ENCODE measurements at regions not wholly inside any gene's neighbourhood (a gene's known extent, or its start where the extent isn't known, plus 50 kb on each side); places are given as distances from the start of the nearest gene placed in this dataset.
"Not testable (repeated sequence)": the region's sequence is repeated elsewhere in the genome, so short reads cannot be mapped to it uniquely, and the experiment has no call there.

DNA sequence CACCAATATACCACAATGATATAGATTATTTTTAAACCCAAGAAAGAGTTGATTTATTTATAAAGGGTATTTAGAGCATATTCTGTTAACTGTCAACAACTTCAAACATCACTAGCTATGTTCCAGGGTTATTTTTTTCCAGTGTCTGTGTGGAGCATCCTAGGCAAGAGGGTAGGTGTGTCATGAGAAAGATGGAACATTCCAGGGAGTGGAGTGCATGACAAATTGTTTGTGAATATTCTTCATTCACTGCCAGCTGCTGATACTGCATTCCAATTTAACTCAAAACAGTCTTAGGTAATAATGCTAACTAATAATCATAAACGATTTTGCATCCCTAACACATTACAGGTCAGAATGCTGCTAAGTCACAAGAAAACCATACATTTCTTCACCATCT, 148.7 kb upstream of the RASGEF1B start:
- no peak for DNase-seq

DNA sequence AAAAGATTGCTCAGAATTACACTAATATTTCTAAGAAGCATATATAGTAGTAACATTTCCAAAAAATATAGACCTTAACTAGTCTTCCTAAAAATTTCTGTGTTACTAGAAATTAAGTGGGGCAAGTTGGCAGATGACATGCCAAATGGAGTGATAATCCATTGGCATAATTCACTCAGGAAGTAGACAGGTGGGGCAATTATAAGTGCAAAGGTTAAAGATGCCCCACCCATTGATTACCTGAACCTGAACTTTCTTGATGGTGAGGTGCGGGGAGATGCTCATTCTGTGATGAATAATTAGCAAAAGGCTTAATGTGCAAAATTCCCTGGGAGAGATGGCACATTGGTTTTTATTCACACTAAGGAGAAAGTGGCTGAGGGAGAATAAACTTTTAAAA, 145.8 kb upstream of the RASGEF1B start:
- no peak for DNase-seq

DNA sequence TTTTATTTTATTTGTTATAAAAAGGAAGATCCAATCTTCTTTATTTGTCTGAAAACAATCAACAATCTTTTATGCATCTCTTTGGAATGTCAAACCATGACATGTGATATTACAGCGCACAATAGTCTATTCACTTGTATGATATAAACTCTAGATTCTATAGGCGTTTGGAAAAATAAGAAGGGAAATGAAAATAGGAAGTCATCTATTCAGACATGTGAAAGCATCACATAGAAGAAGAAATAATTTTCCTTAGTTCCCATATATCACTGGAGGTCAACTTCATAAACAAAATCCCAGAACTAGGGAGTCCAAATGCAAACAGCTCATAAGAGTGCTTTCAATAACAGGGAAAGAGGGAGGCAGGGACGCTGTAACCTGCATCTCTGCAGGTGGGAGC, 139.5 kb upstream of the RASGEF1B start:
- DNase-seq, result no peak

- DNase-seq, result no peak
Observed at GRCh38 chr4:81609844-81610243, 138.1 kb upstream of the RASGEF1B start.

DNA sequence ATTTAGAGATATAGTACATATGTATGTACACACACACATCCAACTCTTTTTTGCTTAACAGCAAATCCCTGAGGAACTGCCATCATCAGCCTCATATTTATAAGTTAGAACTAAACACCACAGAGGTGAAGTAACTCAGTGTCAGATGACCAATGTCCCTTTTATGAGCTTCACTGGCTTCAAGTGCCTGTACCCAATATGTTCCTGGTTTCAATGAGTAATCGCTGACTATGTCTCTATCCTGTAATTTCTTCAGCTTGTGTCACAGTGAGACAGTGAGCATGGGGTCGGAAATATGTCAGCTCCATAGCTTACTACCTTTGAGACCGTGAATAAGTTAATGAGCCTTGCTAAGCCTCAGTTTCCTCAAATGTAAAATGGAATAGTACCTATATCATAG, 136.2 kb upstream of the RASGEF1B start:
- no peak for DNase-seq

DNA sequence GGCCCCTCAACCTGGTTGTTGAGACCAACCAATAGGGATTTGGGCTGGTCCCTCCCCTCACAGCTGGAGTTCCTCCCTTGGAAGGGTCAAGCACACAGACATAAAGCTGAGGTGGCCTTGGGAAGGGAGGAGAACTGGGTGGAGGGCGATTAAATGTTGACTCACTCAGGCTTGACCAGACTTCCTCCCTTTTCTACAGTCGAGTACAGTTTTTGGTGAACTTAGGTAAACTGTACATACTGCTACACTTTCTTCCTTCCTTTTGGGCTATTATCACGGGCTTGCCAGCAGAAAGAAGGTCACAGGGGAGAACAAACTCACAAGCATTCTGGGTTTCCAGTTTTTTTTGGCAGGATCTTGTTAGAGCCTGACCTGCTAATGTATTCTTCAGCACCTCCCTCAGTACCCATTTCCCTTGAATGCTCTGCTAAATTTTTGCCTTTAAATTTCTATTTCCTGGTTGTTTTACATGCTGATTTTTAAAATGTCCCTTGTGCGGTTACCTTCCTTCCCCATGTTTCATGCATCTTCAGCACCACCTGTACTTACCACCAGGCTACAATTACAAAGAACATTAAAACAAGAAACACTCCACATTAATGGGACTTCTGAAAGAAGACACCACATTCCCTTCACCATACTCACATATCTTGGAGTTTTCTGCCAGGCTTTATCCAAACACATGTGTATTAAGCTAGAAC, 135.2 kb upstream of the RASGEF1B start:
- no peak for DNase-seq

DNA sequence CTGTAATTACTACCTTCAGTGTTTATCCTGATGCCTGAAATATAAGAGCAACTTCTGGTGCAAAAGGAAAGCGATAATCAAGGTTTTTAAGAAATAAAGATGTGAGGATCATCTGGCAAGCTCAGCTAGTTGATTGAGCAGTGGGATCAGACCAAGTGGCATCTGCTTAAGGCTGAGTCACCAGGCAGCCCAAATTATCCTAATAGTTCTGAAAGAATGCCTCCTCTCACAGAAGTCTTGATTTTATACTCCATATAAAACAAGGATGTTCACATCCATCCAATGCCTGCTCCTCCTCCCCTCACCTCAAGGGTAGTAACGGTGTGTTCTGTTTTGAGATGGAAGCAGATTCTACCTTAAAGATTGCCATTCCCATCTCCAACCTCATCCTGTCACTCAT, 134.5 kb upstream of the RASGEF1B start:
- no peak for DNase-seq

DNA sequence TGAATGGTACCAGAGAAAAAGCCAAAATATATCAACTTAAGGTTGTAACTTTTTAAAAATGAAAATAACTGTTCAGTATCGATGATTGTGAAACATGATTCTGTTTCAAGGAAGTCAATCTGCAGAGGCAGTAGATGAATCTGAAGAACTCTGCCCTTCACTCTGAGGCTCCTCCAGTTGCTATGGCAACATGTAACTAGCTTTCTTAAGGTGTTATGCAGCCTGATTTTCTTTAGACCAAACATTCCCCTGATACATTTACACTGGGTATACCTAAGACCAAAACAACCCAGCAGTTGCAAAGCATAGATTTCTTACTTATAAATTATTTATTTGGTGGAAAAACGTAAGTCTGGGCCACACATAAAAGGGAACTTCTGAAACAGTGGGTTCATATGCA, 133.6 kb upstream of the RASGEF1B start:
- no peak for DNase-seq

DNA sequence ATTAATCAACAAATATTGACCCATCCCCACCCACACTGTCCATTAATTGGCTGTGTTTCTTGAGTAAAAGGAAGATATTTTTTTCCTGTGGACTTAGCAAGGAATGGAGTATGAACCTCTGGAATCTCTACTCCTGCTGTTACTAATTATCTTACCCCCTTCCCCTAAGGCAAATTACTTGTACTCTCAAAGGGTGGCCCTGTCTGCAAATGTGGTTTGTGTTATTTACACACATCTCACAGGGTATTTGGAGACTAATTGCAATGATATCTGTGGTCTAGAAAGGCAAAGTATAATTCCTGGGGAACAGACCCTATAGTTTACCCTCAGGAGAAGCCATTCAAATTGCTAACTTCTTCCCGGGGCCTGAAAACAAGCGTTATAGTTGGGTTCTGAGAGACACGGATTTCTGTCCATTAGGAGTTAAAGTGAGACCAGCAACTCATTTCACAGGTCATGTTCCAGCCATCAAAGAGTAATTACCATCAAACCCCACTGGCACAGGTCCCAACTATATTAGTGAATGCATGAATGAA, 133.0 kb upstream of the RASGEF1B start:
- no peak for DNase-seq

DNA sequence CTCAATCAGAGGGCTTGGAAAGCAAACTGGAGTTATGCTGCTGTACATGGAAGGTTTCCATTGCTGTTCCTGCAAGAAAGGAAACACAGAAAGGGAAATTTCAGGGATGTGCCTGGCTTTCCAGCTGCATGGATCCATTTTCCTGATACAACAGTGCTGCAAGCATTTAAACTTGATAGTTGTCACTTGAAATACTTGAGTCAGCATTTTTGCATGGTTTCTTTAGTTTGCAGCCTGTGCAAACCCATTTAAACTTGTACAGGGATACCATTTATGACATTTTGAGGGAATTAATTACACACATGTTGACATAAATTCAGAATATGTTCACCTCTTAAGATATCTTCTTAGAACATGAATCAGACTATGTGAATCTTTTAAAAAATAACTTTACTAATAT, 131.1 kb upstream of the RASGEF1B start:
- no peak for DNase-seq

DNA sequence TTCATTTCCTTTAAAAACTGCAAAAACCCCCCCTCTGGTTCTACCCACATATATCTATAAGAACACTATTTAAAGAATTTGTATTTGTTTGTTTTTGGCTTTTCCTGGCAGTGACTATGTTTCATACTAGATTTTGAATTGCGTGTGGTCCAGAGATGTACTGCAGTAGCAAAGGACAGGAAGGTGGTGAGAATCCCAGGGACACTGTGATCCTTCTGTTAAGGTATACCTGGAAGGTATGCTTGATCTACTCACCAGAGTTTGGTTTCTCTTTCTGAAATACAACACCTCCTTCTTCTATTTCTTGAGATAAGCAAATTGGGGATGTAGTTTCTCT, 129.6 kb upstream of the RASGEF1B start:
- DNase-seq, result no peak

DNA sequence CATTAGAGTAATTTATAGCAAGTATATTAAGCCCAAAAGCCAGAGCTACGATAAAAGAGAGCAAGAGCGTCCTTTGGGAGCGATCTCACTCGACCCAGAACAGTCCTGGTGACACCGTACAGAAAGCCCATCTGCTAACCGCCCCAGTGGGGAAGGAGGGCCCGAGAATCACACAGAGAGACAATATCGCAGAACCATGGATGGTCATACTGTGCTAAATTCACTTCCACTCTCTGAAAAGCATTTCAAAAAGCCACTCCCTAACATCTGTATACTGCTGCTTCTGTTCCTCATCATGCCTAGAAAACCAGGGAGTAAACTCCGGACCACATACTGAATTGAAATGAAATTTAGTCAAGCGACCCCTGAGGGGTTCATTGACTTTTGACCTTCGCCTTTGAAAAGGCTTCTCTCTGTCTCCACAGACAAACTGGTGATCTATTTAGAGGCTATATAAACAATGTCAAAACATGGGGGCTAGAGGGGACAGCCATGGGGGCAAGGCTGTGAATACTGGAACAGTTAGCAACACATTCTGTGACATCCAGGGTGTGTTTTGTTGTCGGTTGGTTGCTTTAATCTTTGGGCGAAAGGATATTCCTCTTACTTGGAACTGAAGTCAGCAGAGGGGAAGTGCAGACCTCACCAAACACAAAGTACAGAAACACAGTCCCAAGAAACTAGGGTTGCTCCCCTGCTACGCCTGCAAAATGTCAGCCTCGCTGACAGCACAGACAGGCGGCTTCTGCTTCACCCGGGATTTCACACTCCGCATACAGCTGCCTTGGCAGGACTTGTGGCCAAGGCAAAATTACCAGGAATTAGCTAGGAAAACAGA, 129.0 kb upstream of the RASGEF1B start:
- DNase-seq, result no peak

GRCh38 chr4:81599742-81600380, 128.2 kb upstream of the RASGEF1B start:
- no peak for DNase-seq

DNA sequence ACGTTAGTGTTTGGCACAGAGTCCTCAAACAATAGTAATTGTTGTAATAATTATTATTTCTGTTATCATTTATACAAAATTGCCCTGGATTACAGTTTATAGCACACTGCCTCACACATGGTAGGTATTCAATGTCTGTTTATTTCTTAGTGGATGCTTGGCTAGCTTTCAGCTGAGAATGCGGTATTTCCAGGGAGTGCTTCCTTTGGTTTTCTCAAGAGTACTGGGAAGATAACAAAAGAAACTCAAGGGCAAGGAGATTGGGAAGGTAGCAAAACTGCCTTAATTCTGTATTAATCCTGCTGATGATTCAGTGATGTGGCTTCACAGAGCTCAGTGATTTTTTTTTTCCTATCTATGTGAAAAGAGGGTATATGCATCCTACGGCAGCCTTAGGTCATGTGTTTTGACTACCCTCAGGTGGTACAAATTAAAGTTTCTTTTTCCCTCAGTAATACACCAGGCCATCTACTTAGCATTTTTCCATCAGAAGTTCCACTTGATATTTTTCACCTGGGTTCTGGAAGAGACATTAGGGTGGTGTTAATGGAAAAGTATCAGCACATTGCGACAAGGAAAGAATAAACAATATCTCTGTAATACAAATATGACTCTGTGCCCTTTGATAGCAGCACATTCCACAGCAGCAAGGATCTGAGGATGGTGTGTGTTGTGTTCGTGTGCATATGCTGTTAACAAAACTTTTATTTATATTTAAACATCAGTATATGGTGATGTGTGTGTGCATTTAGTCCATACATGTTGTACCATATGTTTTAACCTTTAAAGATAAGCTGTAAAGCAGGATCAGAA, 124.3 kb upstream of the RASGEF1B start:
- no peak for DNase-seq

- no peak for DNase-seq
Observed at GRCh38 chr4:81595287-81595686, 123.6 kb upstream of the RASGEF1B start.

GRCh38 chr4:81594490-81595159, 122.9 kb upstream of the RASGEF1B start:
- no peak for DNase-seq

DNA sequence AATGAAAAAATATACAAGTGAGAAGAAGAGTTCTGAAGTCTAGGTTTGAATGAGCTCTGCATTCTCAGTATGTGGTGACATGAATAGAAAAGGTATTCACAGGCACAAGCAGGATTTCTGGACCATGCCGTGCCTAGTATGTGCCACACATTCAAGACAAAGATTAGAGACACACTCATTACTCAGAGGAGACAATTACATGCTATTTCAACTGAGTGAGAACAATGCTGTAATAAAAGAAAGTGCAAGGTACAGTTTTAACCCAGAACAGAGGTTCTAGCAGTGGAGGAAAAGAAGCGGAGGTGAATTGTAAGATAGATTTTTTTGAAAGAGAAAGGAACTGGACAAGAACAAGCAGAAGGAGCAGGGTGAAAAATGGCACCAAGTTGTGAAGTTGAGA, 121.0 kb upstream of the RASGEF1B start:
- no peak for DNase-seq

GRCh38 chr4:81590596-81590995, 118.9 kb upstream of the RASGEF1B start:
- DNase-seq, result no peak

DNA sequence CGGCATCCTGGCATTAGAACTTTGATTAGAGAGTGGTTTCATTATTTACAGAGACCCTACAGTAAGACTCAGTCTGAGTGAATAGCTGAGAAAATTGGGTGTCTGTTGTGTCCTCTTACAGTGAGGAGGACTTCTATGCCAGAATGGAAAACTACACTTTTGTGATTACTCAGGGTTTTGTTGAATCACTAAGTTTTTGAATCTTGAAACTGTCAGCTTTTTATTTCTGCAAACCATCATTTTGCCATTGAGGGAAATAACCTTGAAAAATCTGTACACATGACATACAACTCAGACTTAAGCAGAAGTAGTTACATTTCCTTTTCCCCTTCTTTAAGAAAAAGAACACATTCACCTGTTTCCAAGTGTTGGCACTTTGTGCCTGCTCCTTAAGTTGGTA, 117.6 kb upstream of the RASGEF1B start:
- no peak for DNase-seq

DNA sequence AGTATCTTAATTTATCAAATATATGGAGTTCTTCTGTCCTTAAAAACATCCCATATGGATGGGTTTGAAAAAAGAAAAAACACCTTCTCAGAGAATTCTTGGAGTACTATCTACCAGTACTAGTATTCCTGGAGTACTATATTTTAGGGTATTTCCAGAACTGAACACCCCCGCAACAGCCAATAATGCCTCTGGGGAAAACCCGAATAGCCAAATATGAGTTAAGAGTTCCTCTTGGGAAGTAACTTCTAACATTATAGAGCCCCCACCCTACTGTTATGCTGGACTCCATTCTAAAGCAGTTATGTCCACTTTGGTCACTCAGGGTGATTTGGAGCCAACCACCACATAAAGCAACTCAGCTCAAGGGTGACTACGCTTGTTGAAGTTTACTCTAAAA, 115.0 kb upstream of the RASGEF1B start:
- no peak for DNase-seq

- not testable (repeated sequence) for DNase-seq
Observed at GRCh38 chr4:81580994-81581374, 109.3 kb upstream of the RASGEF1B start.

- no peak for DNase-seq
Observed at GRCh38 chr4:81580346-81580993, 108.8 kb upstream of the RASGEF1B start.

All from stimulated activated CD8-positive, alpha-beta memory T cell treated with anti-CD3 and anti-CD28 coated beads, Interleukin-4, amount 100 ng/mL, for 48 hours (primary cell).